PC-3 (cell line): ENCODE measurements at regions not wholly inside any gene's neighbourhood (a gene's known extent, or its start where the extent isn't known, plus 50 kb on each side); places are given as distances from the start of the nearest gene placed in this dataset.

ENCODE experiments used
- ATAC-seq: fragments of 200-7000 bp; cut with Tn5 transposase; 2 replicates; pipeline ENCODE4 v1.9.1; 2020; ENCODE audit warnings: mild to moderate bottlenecking, moderate library complexity
- BruUV-seq: library from RNA; stranded (reverse); fragments of 400-500 nt; replicated peaks from 2 replicates; lab custom pipeline; 2021; lab: Mats Ljungman, UMichigan
- CTCF ChIA-PET: fragments of 300-600 bp; sonication (Branson Sonifier 250); formaldehyde crosslinking; loops from one replicate; lab custom pipeline; 2022; ENCODE audit warnings: antibody characterized with exemption; lab: Charles Lee
- POLR2A ChIA-PET: fragments of 300-600 bp; sonication (Branson Sonifier 250); formaldehyde crosslinking; loops from one replicate; lab custom pipeline; 2022; ENCODE audit warnings: antibody characterized with exemption; ENCODE audit not compliant: unreplicated experiment; lab: Charles Lee
- DNase-seq: peaks from one replicate; pipeline ENCODE4 v3.0.0-alpha.2; 2015
- H2AFZ ChIP-seq: fragments of 300-600 bp; sonication (generic); 2 replicates; pipeline ENCODE4 v1.6.0; 2016; ENCODE audit warnings: antibody characterized with exemption, low read length
- H3F3A ChIP-seq: fragments of 300-600 bp; sonication (generic); one replicate; pipeline ENCODE4 v1.6.0; 2017; ENCODE audit warnings: antibody characterized with exemption, low read length, control low read depth, mild to moderate bottlenecking; ENCODE audit not compliant: unreplicated experiment
- H3K27ac ChIP-seq: fragments of 300-600 bp; sonication (generic); 2 replicates; pipeline ENCODE4 v1.5.1; 2016; ENCODE audit warnings: mild to moderate bottlenecking, low read length
- H3K27me3 ChIP-seq: fragments of 300-600 bp; sonication (generic); 2 replicates; pipeline ENCODE4 v1.6.1; 2016; ENCODE audit warnings: low read length, mixed read lengths
- H3K36me3 ChIP-seq: fragments of 300-600 bp; sonication (generic); 2 replicates; pipeline ENCODE4 v1.6.1; 2016; ENCODE audit warnings: low read depth, mixed run types, low read length, mixed read lengths
- H3K4me1 ChIP-seq: fragments of 300-600 bp; sonication (generic); 2 replicates; pipeline ENCODE4 v1.5.1; 2016; ENCODE audit warnings: low read length; ENCODE audit not compliant: insufficient read depth
- H3K4me2 ChIP-seq: fragments of 300-600 bp; sonication (generic); 2 replicates; pipeline ENCODE4 v1.6.0; 2016; ENCODE audit warnings: low read length
- H3K4me3 ChIP-seq: fragments of 300-600 bp; sonication (generic); 2 replicates; pipeline ENCODE4 v1.5.1; 2016; ENCODE audit warnings: mild to moderate bottlenecking, low read length, mixed read lengths
- H3K79me2 ChIP-seq: fragments of 300-600 bp; sonication (generic); 2 replicates; pipeline ENCODE4 v1.6.1; 2017; ENCODE audit warnings: low read length, mixed read lengths
- H3K9ac ChIP-seq: fragments of 300-600 bp; sonication (generic); 2 replicates; pipeline ENCODE4 v1.6.0; 2016; ENCODE audit warnings: mild to moderate bottlenecking, low read length
- H3K9me2 ChIP-seq: fragments of 300-600 bp; sonication (generic); replicated peaks from 2 replicates; pipeline ENCODE4 v1.6.1; 2016; ENCODE audit warnings: mixed run types, low read length, mixed read lengths
- H3K9me3 ChIP-seq: fragments of 300-600 bp; sonication (generic); 2 replicates; pipeline ENCODE4 v1.6.1; 2016; ENCODE audit warnings: low read length, mixed read lengths
- H4K20me1 ChIP-seq: fragments of 300-600 bp; sonication (generic); 2 replicates; pipeline ENCODE4 v1.6.1; 2016; ENCODE audit warnings: low read length, mixed read lengths
- EZH2 ChIP-seq: fragments of 300-600 bp; sonication (generic); IDR thresholded peaks from one replicate; pipeline ENCODE4 v1.6.1; 2017; ENCODE audit warnings: antibody characterized with exemption, mild to moderate bottlenecking, low read length; ENCODE audit not compliant: unreplicated experiment
- EZH2phosphoT487 ChIP-seq: fragments of 300-600 bp; sonication (generic); IDR thresholded peaks from 2 replicates; pipeline ENCODE4 v1.6.1; 2018; ENCODE audit warnings: mild to moderate bottlenecking, antibody characterized with exemption, low read length, borderline replicate concordance
- intact Hi-C: fragments of 100-400 bp; cut with micrococcal nuclease; formaldehyde crosslinking; loops from 2 replicates; pipeline ENCODE4 v1.9.0; 2023
- TF ChIP-seq, protein P1 (sequence below): fragments of 300-600 bp; sonication (generic); conservative IDR thresholded peaks from 2 replicates; pipeline ENCODE4 v1.5.1; 2017; ENCODE audit warnings: antibody characterized with exemption, low read depth, mild to moderate bottlenecking, low read length

DNA sequence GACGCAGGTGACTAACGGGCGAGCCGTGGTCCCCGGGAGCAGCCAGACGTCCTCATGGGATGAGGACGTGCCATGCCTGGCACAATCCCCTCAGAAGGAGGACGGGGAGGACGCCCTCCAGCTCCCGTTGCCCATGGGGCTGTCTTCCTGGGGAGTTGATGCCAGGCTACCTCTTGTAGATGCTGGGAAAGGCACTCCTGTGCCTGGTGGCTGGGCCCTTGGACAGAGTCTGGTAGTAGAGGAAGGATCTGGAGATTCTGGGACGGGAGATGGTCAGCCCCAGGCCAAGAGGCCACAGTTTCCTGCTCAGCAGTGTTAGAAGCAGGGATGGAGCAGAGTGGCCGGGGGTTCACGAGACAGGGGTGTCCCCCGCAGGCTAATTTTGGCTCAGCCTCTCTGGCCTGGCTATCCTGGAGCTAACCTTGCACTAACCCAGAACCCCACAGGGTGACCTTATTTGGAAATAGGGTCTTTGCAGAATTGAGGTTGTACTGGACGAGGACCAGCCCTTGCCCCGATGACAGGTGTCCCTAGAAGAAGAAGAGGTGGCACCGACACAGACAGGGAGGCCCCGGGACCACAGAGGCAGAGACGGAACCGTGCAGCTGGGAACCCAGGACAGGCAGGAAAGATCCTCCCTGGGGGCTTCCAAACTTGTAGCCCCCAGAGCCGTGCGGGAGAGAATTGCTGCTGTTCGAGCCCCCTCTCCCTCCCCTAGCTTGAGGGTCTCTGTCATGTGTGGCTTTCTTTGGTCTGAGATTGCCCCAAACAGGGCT is 50.1 kb upstream of the ADRA2C start:
- Histone ChIP-seq H3K36me3 (no peaks in the 10 kb centered on the region), H3K4me1 (no peaks in the 10 kb centered on the region), H3K79me2 (no peaks in the 10 kb centered on the region), H3K4me2 (no peak overlapping the region), H3K4me3 (no peak overlapping the region), H3K9ac (no peak overlapping the region), H3K9me3 (no peaks in the 10 kb centered on the region), H3K27me3 (peaks cover 41% of the 10 kb centered on the region), H2AFZ (no peak overlapping the region), H3F3A (no peaks in the 10 kb centered on the region), H4K20me1 (no peaks in the 10 kb centered on the region), H3K9me2 (no peaks in the 10 kb centered on the region), H3K27ac (no peak overlapping the region)
- ATAC-seq, result no peak
- TF ChIP-seq EZH2, result no peak
- TF ChIP-seq EZH2phosphoT487, result no peak
- TF ChIP-seq, protein P1, sequence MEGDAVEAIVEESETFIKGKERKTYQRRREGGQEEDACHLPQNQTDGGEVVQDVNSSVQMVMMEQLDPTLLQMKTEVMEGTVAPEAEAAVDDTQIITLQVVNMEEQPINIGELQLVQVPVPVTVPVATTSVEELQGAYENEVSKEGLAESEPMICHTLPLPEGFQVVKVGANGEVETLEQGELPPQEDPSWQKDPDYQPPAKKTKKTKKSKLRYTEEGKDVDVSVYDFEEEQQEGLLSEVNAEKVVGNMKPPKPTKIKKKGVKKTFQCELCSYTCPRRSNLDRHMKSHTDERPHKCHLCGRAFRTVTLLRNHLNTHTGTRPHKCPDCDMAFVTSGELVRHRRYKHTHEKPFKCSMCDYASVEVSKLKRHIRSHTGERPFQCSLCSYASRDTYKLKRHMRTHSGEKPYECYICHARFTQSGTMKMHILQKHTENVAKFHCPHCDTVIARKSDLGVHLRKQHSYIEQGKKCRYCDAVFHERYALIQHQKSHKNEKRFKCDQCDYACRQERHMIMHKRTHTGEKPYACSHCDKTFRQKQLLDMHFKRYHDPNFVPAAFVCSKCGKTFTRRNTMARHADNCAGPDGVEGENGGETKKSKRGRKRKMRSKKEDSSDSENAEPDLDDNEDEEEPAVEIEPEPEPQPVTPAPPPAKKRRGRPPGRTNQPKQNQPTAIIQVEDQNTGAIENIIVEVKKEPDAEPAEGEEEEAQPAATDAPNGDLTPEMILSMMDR, result no peak
- ChIA-PET CTCF (no interaction called here), POLR2A (no interaction called here)
- DNase-seq, result no peak
- BruUV-seq, result no TSS peak
- intact Hi-C loops, result no loop called here

DNA sequence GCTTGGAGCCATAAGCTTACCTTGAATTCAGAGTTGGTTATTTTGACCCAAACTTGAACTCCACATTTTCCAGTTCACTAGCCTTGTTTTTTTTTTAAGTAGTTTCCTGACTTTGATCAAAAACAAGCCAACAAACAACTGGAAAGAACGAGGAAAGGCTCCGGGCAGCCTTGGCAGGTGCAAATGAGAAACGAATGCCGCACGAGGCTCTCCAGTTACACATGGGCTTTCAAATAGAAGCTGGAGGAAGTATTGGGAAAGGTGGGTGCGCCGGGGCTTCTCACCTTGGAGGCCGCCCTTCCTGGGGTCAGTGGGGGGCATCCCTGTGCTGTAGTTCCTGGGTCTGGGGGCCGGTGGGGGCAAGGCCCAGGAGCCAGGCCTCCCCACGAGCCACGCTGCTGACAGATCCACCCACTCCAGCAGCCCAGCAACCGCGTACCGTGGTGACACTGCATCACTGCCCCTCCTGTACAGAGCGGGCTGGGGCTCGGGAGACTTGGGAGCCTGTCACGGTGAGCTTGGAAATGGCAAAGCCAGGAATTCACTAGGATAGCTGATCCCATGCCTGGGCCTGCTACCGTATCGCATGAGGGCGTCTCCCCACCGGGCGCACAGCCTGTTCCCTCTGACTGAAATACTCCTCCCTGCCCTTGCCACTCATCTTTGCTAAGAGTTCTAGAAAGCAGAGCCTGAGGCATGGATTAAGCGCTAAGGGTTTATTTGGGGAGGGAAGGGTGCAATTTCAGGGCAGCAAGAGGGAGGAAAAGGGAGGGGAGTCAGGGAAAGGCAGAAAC is 50.9 kb upstream of the ADRA2C start:
- CTCF ChIA-PET, result no interaction called here
- Histone ChIP-seq H2AFZ (no peak overlapping the region), H3K4me1 (no peaks in the 10 kb centered on the region), H3K27ac (no peak overlapping the region), H3K9me3 (no peaks in the 10 kb centered on the region), H3K4me3 (no peak overlapping the region), H4K20me1 (no peaks in the 10 kb centered on the region), H3K27me3 (peaks cover 33% of the 10 kb centered on the region), H3K36me3 (no peaks in the 10 kb centered on the region), H3K79me2 (no peaks in the 10 kb centered on the region), H3K9me2 (no peaks in the 10 kb centered on the region), H3K4me2 (no peak overlapping the region), H3K9ac (no peak overlapping the region), H3F3A (no peaks in the 10 kb centered on the region)
- intact Hi-C loops, result no loop called here
- DNase-seq (no peak), ATAC-seq (no peak)
- POLR2A ChIA-PET, result no interaction called here
- no TSS peak for BruUV-seq
- TF ChIP-seq, protein P1, result no peak
- TF ChIP-seq EZH2 (no peak), EZH2phosphoT487 (no peak)

DNA sequence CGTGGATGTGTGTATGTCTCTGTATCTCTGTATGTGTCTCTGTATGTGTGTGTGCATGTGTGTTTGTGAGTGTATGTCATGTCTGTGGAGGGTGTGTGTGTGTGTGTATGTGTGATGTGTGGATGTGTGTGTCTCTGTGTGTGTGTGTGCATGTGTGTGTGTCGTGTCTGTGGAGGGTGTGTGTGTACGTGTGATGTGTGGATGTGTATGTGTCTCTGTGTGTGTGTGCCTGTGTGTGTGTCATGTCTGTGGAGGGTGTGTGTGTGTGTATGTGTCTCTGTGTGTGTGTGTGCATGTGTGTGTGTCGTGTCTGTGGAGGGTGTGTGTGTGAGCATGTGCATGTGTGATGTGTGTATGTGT is 51.6 kb upstream of the ADRA2C start:
- Histone ChIP-seq H3K9ac (no peak overlapping the region), H2AFZ (no peak overlapping the region), H4K20me1 (no peaks in the 10 kb centered on the region), H3K27me3 (peaks cover 27% of the 10 kb centered on the region), H3K79me2 (no peaks in the 10 kb centered on the region), H3K9me2 (no peaks in the 10 kb centered on the region), H3K4me3 (no peak overlapping the region), H3K36me3 (no peaks in the 10 kb centered on the region), H3K4me2 (no peak overlapping the region), H3F3A (no peaks in the 10 kb centered on the region), H3K9me3 (no peaks in the 10 kb centered on the region), H3K27ac (no peak overlapping the region), H3K4me1 (no peaks in the 10 kb centered on the region)
- DNase-seq (no peak), ATAC-seq (no peak)
- no TSS peak for BruUV-seq
- POLR2A ChIA-PET, result no interaction called here
- intact Hi-C loops, result no loop called here
- TF ChIP-seq EZH2phosphoT487, result no peak
- TF ChIP-seq, protein P1, result no peak
- no peak for TF ChIP-seq EZH2
- CTCF ChIA-PET, result no interaction called here
